PC-9 (cell line): ENCODE measurements at regions not wholly inside any gene's neighbourhood (a gene's known extent, or its start where the extent isn't known, plus 50 kb on each side); places are given as distances from the start of the nearest gene placed in this dataset.

Experiments used
- BruUV-seq: library from RNA; stranded (reverse); fragments of 400-500 nt; replicated peaks from 2 replicates; lab custom pipeline; 2021; lab: Mats Ljungman, UMichigan
- CTCF ChIA-PET: fragments of 300-600 bp; sonication (Branson Sonifier 250); formaldehyde crosslinking; loops from one replicate; lab custom pipeline; 2022; ENCODE audit warnings: antibody characterized with exemption; lab: Charles Lee
- POLR2A ChIA-PET: fragments of 300-600 bp; sonication (Branson Sonifier 250); formaldehyde crosslinking; loops from one replicate; lab custom pipeline; 2022; ENCODE audit warnings: antibody characterized with exemption; ENCODE audit not compliant: unreplicated experiment; lab: Charles Lee
- DNase-seq, 2 experiments: peaks; one replicate each; pipeline versions ENCODE4 v3.0.0 to v3.0.0-alpha.2; 2015 to 2022; ENCODE audit warnings: mixed read lengths in 1 of 2
- H2AFZ ChIP-seq: fragments of 200-600 bp; sonication (generic); 2 replicates; pipeline ENCODE4 v1.8.1; 2017; ENCODE audit warnings: antibody characterized with exemption
- H3F3A ChIP-seq: fragments of 200-600 bp; sonication (generic); 2 replicates; pipeline ENCODE4 v1.8.1; 2017; ENCODE audit warnings: antibody characterized with exemption, mild to moderate bottlenecking, low read depth; ENCODE audit not compliant: insufficient read depth
- H3K27ac ChIP-seq: fragments of 200-600 bp; sonication (generic); 2 replicates; pipeline ENCODE4 v1.6.1; 2016; ENCODE audit warnings: mixed run types
- H3K27me3 ChIP-seq: fragments of 200-600 bp; sonication (generic); 2 replicates; pipeline ENCODE4 v1.6.1; 2016; ENCODE audit warnings: low read depth, mixed run types; ENCODE audit not compliant: insufficient read depth
- H3K36me3 ChIP-seq: fragments of 200-600 bp; sonication (generic); 2 replicates; pipeline ENCODE4 v1.6.1; 2016; ENCODE audit warnings: low read depth, mixed run types
- H3K4me1 ChIP-seq: fragments of 200-600 bp; sonication (generic); replicated peaks from 2 replicates; pipeline ENCODE4 v1.6.1; 2016; ENCODE audit warnings: mixed run types; ENCODE audit not compliant: insufficient read depth
- H3K4me2 ChIP-seq: fragments of 200-600 bp; sonication (generic); 2 replicates; pipeline ENCODE4 v1.6.1; 2017; ENCODE audit warnings: mixed run types
- H3K4me3 ChIP-seq: fragments of 200-600 bp; sonication (generic); 2 replicates; pipeline ENCODE4 v1.6.1; 2016; ENCODE audit warnings: mixed run types
- H3K79me2 ChIP-seq: fragments of 200-600 bp; sonication (generic); 2 replicates; pipeline ENCODE4 v1.6.1; 2017; ENCODE audit warnings: low read depth, mixed run types
- H3K9me2 ChIP-seq: fragments of 200-600 bp; sonication (generic); 2 replicates; pipeline ENCODE4 v1.8.1; 2017; ENCODE audit warnings: mild to moderate bottlenecking; ENCODE audit not compliant: insufficient read depth
- H3K9me3 ChIP-seq: fragments of 200-600 bp; sonication (generic); 2 replicates; pipeline ENCODE4 v1.8.1; 2016; ENCODE audit warnings: low read depth; ENCODE audit not compliant: insufficient read depth
- H4K20me1 ChIP-seq: fragments of 200-600 bp; sonication (generic); 2 replicates; pipeline ENCODE4 v1.8.1; 2017; ENCODE audit not compliant: insufficient read depth
- EZH2 ChIP-seq: fragments of 200-600 bp; sonication (generic); IDR thresholded peaks from 2 replicates; pipeline ENCODE4 v1.8.0; 2017; ENCODE audit warnings: antibody characterized with exemption, low read depth
- intact Hi-C: fragments of 100-400 bp; cut with micrococcal nuclease; formaldehyde crosslinking; loops from one replicate; pipeline ENCODE4 v1.10.0; 2022; ENCODE audit not compliant: unreplicated experiment
- TF ChIP-seq, protein P1 (sequence below): fragments of 200-600 bp; sonication (generic); conservative IDR thresholded peaks from 2 replicates; pipeline ENCODE4 v1.6.1; 2017; ENCODE audit warnings: mixed run types, antibody characterized with exemption, mild to moderate bottlenecking, moderate library complexity

DNA sequence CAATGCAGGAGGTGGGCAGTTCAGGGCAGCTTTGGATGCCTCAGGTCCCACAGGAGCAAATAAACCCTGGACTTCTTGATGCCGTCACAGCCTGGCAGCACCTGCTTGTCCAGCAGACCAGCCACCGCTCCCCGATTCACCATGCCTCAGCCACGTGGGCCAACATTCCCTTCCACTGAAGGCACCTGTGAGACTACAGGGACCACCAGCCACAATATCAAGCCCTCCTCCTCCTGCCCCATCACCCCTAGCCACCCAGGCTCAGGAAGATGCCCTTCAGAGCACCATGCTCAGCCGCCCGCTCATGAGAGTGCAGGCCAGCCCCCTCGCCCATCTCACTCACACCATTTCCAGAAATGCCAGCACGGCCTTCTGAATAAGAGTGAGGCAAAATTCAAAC, 234.7 kb downstream of the SYK start:
- no peaks in the 10 kb centered on the region for H4K20me1 ChIP-seq
- no peak overlapping the region for H2AFZ ChIP-seq
- CTCF ChIA-PET, result no interaction called here
- no peak for TF ChIP-seq EZH2
- TF ChIP-seq, protein P1, sequence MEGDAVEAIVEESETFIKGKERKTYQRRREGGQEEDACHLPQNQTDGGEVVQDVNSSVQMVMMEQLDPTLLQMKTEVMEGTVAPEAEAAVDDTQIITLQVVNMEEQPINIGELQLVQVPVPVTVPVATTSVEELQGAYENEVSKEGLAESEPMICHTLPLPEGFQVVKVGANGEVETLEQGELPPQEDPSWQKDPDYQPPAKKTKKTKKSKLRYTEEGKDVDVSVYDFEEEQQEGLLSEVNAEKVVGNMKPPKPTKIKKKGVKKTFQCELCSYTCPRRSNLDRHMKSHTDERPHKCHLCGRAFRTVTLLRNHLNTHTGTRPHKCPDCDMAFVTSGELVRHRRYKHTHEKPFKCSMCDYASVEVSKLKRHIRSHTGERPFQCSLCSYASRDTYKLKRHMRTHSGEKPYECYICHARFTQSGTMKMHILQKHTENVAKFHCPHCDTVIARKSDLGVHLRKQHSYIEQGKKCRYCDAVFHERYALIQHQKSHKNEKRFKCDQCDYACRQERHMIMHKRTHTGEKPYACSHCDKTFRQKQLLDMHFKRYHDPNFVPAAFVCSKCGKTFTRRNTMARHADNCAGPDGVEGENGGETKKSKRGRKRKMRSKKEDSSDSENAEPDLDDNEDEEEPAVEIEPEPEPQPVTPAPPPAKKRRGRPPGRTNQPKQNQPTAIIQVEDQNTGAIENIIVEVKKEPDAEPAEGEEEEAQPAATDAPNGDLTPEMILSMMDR, result no peak
- peaks cover 51% of the 10 kb centered on the region for H3K4me1 ChIP-seq
- no peak overlapping the region for H3K4me3 ChIP-seq
- H3K79me2 ChIP-seq, result no peaks in the 10 kb centered on the region
- no peak overlapping the region for H3K27ac ChIP-seq
- no peak overlapping the region for H3K4me2 ChIP-seq
- no peaks in the 10 kb centered on the region for H3K27me3 ChIP-seq
- BruUV-seq, result no TSS peak
- intact Hi-C loops, result loop anchor here (2.0 to 10.0 kb wide), 4 partner anchors 122 to 498 kb away; no protein-coding TSS in a partner anchor
- POLR2A ChIA-PET, result no interaction called here
- H3K9me3 ChIP-seq, result no peaks in the 10 kb centered on the region
- H3F3A ChIP-seq, result peaks cover 33% of the 10 kb centered on the region
- H3K9me2 ChIP-seq, result no peaks in the 10 kb centered on the region
- H3K36me3 ChIP-seq, result no peaks in the 10 kb centered on the region
- DNase-seq, result no peak

DNA sequence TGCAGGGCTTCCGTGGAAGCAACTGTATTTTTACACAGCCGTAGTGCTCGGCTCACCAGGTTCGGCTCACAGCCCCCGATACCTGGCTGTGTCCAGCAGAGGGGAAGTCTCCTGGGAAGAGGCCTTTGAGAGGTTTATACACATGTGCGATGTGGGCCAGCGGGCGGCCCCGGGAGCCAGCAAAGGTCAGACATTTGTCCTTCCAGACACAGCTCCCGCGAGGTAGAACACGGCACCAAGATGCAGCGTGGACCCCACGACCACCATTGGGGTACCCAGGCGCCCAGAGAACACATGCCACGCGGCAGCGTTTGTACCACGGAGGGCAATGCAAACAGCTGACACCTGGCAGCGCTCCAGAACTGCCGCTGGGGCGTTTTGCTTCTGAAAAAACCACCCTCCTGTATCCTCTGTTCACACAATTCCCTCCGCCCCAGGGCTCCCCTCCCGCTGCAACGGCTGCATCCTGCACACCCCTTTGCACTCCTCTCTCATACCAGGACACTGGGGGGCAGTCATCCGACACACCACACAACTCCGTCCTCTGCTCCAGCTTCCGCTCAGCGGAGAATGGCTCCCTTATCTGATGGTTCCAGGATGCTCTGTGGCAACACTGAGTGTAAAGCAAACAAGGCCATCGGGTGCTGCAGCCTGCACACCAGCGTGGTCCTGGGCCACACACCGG, 235.3 kb downstream of the SYK start:
- Histone ChIP-seq H3K4me3 (no peak overlapping the region; the same call in 1 of the 2 replicates), H3K27ac (peak overlapping the region; percentile 92), H3F3A (peaks cover 33% of the 10 kb centered on the region), H4K20me1 (no peaks in the 10 kb centered on the region), H3K4me1 (peaks cover 51% of the 10 kb centered on the region), H3K36me3 (no peaks in the 10 kb centered on the region), H3K4me2 (peak overlapping the region; percentile 72), H3K27me3 (no peaks in the 10 kb centered on the region), H2AFZ (no peak overlapping the region), H3K9me3 (no peaks in the 10 kb centered on the region), H3K9me2 (no peaks in the 10 kb centered on the region), H3K79me2 (no peaks in the 10 kb centered on the region)
- no TSS peak for BruUV-seq
- intact Hi-C loops, result loop anchor here (1.0 to 10.0 kb wide), 6 partner anchors 36 to 639 kb away; no protein-coding TSS in a partner anchor
- TF ChIP-seq EZH2, result no peak
- TF ChIP-seq, protein P1, result peak; percentile 68
- CTCF ChIA-PET, result interaction anchor here (0.6 to 1.3 kb wide), 2 partner anchors 21 to 389 kb away, joined by 5 to 19 read pairs; no protein-coding TSS in a partner anchor
- POLR2A ChIA-PET, result interaction anchor here (0.6 kb wide), 1 partner anchor 387 kb away, joined by 26 read pairs; the partner anchor contains the start of gene NFIL3
- peak; percentile 84 to 87 for DNase-seq

DNA sequence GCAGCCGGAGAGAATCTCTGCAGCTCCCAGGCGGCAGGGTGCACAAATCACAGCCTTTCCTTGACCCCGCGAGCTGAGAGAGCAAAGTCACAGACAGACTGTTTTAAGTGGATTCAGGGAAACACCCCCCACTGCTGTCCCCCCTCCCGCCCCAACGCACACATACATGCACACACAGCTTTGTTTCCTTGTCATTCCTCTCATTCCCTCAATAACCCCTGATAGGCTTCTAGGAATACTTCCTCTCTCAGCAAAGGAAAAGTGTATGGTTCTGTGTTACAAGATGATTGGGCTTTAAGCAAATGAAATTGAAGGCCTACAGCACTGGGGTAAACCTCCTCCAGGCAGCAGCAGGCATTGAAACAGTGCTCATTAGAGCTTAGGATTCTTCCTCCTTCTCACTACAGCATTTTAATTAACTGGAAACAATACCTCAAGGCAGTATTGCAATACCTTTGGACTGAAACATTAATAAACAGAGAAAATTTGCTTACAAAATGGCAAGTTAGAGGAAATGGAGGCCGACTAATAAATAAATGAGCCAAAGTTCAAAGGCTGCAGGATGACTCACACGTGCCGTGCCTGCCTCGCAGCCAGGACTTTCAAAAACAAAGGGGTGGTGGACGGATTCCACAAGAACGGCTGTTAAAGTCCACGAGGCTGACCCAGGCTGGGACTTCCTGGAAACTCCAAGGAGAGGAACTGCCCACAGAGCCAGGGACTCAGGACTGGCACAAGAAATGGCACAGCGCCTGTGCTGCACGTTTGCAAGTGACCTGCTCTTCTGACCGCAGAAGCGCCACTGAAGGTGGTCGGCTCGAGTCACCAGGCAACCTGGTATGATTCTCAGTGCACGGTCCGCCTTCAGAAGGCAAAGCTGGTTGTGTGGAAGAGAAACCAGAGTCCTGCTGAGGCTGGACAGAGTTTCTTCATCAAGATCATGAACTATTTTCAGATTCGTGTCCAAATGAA, 236.2 kb downstream of the SYK start:
- Histone ChIP-seq H3K4me2 (peak overlapping the region; percentile 72), H3K79me2 (no peaks in the 10 kb centered on the region), H3K36me3 (no peaks in the 10 kb centered on the region), H3K27me3 (no peaks in the 10 kb centered on the region), H4K20me1 (no peaks in the 10 kb centered on the region), H3F3A (peaks cover 33% of the 10 kb centered on the region), H3K27ac (peak overlapping the region; percentile 92), H3K4me1 (peaks cover 51% of the 10 kb centered on the region), H2AFZ (peak overlapping the region; percentile 14; the same call in 1 of the 2 replicates), H3K9me2 (no peaks in the 10 kb centered on the region), H3K4me3 (peak overlapping the region; percentile 27; the same call in 1 of the 2 replicates), H3K9me3 (no peaks in the 10 kb centered on the region)
- ChIA-PET CTCF (interaction anchor here (0.6 to 1.3 kb wide), 3 partner anchors 20 to 737 kb away, joined by 5 to 19 read pairs (median 9); no protein-coding TSS in a partner anchor), POLR2A (no interaction called here)
- TF ChIP-seq EZH2, result no peak
- TF ChIP-seq, protein P1, result no peak; the same call in 1 of the 2 replicates
- no TSS peak for BruUV-seq
- intact Hi-C loops, result loop anchor here (1.0 to 10.0 kb wide), 10 partner anchors 23 to 639 kb away; partner anchors contain the start of gene NFIL3
- peak; percentile 71 to 89 for DNase-seq
